ENCODE measurements at regions not wholly inside any gene's neighbourhood (a gene's known extent, or its start where the extent isn't known, plus 50 kb on each side); places are given as distances from the start of the nearest gene placed in this dataset.

DNA sequence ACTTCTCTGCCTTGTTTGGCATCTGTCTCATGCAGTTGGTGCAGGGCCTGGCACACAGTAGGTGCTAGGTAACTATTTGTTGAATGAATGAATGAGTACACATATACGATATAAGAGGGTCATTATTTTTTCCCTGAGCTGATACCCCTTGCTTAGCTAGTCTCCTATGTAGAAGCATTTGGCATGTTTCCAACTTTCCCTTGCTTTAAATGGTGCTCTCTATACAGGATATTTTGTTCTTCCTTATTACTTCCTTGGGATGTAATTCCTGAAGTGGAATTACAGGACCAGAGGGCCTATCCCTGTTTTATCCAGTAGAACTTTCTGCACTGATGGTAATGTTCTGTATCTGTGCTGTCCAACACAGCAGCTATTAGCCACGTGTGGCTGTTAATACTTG, 250.1 kb upstream of the PWP1 start:
- Histone ChIP-seq H3K4me2 (ENCODE audit: low read length) (no peak overlapping the region), H2AFZ (no peak overlapping the region), H3K4me3 (ENCODE audit: low read depth, low read length) (no peak overlapping the region), H3K36me3 (ENCODE audit: control insufficient read depth, insufficient read depth, low read length) (no peaks in the 10 kb centered on the region), H3K79me2 (peaks cover 81% of the 10 kb centered on the region), H3K27ac (no peak overlapping the region), H3K4me1 (no peaks in the 10 kb centered on the region), H3K27me3 (ENCODE audit: control insufficient read depth, insufficient read depth, low read length) (no peaks in the 10 kb centered on the region), H3K9me3 (ENCODE audit: control insufficient read depth, low read length) (no peaks in the 10 kb centered on the region), H3K9ac (no peak overlapping the region)
- TF ChIP-seq, protein P1, sequence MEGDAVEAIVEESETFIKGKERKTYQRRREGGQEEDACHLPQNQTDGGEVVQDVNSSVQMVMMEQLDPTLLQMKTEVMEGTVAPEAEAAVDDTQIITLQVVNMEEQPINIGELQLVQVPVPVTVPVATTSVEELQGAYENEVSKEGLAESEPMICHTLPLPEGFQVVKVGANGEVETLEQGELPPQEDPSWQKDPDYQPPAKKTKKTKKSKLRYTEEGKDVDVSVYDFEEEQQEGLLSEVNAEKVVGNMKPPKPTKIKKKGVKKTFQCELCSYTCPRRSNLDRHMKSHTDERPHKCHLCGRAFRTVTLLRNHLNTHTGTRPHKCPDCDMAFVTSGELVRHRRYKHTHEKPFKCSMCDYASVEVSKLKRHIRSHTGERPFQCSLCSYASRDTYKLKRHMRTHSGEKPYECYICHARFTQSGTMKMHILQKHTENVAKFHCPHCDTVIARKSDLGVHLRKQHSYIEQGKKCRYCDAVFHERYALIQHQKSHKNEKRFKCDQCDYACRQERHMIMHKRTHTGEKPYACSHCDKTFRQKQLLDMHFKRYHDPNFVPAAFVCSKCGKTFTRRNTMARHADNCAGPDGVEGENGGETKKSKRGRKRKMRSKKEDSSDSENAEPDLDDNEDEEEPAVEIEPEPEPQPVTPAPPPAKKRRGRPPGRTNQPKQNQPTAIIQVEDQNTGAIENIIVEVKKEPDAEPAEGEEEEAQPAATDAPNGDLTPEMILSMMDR (IDR thresholded peaks at IDR 0.05), result no peak

DNA sequence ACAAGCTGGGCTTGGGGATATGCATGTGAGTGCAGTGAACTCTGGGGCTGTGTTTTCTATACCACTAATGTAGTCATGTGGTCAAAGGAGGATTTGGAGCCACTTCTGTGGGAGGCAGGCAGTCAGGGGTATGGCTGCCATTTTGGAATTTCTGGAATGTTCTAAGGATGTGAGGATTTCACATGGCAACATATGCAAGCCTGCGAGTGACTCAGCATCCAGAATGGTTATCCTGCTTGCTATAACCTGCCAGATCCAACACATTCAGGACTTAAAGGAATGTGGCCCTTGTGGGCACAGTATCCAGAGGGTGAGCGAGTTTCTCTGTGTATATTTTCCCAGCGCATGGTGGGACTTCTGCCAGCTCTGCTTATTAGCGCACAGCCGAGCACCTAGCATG, 249.2 kb upstream of the PWP1 start:
- Histone ChIP-seq H3K9ac (no peak overlapping the region), H3K9me3 (ENCODE audit: control insufficient read depth, low read length) (no peaks in the 10 kb centered on the region), H3K36me3 (ENCODE audit: control insufficient read depth, insufficient read depth, low read length) (no peaks in the 10 kb centered on the region), H2AFZ (no peak overlapping the region), H3K27me3 (ENCODE audit: control insufficient read depth, insufficient read depth, low read length) (no peaks in the 10 kb centered on the region), H3K4me1 (no peaks in the 10 kb centered on the region), H3K27ac (no peak overlapping the region), H3K4me3 (ENCODE audit: low read depth, low read length) (no peak overlapping the region), H3K79me2 (peaks cover 84% of the 10 kb centered on the region), H3K4me2 (ENCODE audit: low read length) (no peak overlapping the region)
- TF ChIP-seq, protein P1 (IDR thresholded peaks at IDR 0.05), result no peak

DNA sequence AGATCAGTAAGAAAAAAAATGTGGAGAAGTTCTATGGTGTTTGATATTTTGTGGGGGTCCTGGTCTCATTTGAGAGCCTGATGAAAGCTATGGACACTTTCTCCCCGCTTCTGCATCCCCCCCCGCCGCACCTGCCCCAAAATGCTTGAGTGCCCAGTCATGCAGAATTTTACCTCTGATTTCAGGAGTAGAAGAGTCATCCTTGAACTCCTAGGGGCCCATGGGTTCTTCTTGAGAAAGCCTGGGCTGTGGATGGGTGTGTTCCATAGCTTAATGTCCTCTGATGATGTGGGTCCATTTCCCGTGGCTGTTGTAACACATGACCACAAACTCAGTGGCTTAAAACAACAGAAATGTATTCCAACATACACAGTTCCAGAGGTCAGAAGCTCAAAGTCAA, 248.8 kb upstream of the PWP1 start:
- Histone ChIP-seq H3K36me3 (ENCODE audit: control insufficient read depth, insufficient read depth, low read length) (no peaks in the 10 kb centered on the region), H2AFZ (no peak overlapping the region), H3K9ac (no peak overlapping the region), H3K4me2 (ENCODE audit: low read length) (no peak overlapping the region), H3K27me3 (ENCODE audit: control insufficient read depth, insufficient read depth, low read length) (no peaks in the 10 kb centered on the region), H3K9me3 (ENCODE audit: control insufficient read depth, low read length) (no peaks in the 10 kb centered on the region), H3K4me3 (ENCODE audit: low read depth, low read length) (no peak overlapping the region), H3K79me2 (peaks cover 82% of the 10 kb centered on the region), H3K27ac (no peak overlapping the region), H3K4me1 (no peaks in the 10 kb centered on the region)
- TF ChIP-seq, protein P1 (IDR thresholded peaks at IDR 0.05), result no peak

DNA sequence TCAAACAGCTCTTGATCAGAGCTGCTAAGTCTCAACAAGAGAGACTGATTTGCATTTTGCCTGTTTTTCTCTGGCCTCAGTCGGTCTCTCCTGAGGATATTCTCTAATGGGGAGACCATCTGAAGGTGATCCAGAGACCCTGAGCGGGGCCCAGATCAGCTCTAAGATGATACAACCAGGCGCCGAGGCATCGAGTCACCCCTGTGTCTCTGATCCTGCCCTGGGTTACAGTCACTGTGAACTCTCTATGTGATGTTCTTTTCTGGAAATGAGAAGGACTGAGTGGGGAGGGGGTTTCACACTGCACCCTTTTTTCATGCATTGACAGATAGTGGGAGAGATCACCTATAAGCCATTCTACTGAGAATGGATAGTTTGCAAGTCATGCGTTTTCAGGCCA, 247.6 kb upstream of the PWP1 start:
- Histone ChIP-seq H3K9ac (no peak overlapping the region), H3K27me3 (ENCODE audit: control insufficient read depth, insufficient read depth, low read length) (no peaks in the 10 kb centered on the region), H2AFZ (no peak overlapping the region), H3K27ac (no peak overlapping the region), H3K36me3 (ENCODE audit: control insufficient read depth, insufficient read depth, low read length) (no peaks in the 10 kb centered on the region), H3K79me2 (peaks cover 83% of the 10 kb centered on the region), H3K4me1 (peaks cover 2% of the 10 kb centered on the region), H3K9me3 (ENCODE audit: control insufficient read depth, low read length) (no peaks in the 10 kb centered on the region), H3K4me2 (ENCODE audit: low read length) (no peak overlapping the region), H3K4me3 (ENCODE audit: low read depth, low read length) (no peak overlapping the region)
- TF ChIP-seq, protein P1 (IDR thresholded peaks at IDR 0.05), result no peak

DNA sequence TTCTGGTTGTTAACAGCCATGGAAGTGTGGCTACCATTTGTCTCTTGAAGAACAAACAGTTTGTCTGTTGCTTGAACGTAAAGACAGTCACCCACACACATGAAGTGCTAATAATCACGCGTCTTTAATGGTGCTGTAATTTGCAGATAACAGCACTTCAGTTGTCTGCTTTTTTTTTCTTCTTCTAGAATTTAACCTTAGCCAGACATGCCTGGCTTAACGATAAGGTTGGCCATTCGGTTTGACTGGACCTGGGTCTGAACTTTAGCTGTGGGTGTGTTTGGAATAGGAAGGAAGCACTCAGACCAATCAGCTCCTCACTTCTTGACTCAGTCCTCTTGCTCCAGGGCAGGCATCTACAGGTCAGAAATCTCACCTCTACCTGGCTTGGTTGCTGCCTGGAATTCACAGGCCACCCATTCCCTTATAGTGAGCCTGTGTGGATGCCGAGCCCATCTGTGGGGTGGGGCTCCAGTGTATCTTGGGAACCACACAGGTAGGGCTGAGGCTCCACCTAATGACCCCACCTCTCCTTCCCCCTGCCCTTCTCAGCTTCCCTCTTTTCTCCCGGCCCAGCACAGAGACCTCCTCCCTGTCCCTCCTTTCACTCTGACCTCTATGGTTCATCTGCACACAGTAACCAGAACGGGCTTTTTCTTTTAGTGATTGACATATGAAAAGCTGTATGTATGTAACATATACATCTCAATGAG, 246.4 kb upstream of the PWP1 start:
- no peaks in the 10 kb centered on the region for H3K27me3 ChIP-seq (ENCODE audit: control insufficient read depth, insufficient read depth, low read length)
- no peak overlapping the region for H3K27ac ChIP-seq
- H3K4me3 ChIP-seq (ENCODE audit: low read depth, low read length), result no peak overlapping the region
- TF ChIP-seq, protein P1 (IDR thresholded peaks at IDR 0.05), result no peak
- no peak overlapping the region for H3K9ac ChIP-seq
- peaks cover 2% of the 10 kb centered on the region for H3K4me1 ChIP-seq
- H3K36me3 ChIP-seq (ENCODE audit: control insufficient read depth, insufficient read depth, low read length), result no peaks in the 10 kb centered on the region
- no peak overlapping the region for H3K4me2 ChIP-seq (ENCODE audit: low read length)
- no peaks in the 10 kb centered on the region for H3K9me3 ChIP-seq (ENCODE audit: control insufficient read depth, low read length)
- H3K79me2 ChIP-seq, result peaks cover 85% of the 10 kb centered on the region
- H2AFZ ChIP-seq, result no peak overlapping the region
